ENCODE measurements at regions not wholly inside any gene's neighbourhood (a gene's known extent, or its start where the extent isn't known, plus 50 kb on each side); places are given as distances from the start of the nearest gene placed in this dataset.

GRCh38 chr4:10180603-10180926 is 64.0 kb upstream of the WDR1 start:
- ChIA-PET CTCF (ENCODE audit: low intra/inter-chr PET ratio, low total read pairs) (no interaction called here), POLR2A (no interaction called here)
- Histone ChIP-seq H3K27ac (ENCODE audit: extremely low read length, insufficient read depth, low read length) (no peak overlapping the region), H3K27me3 (ENCODE audit: control insufficient read depth in 1 of 2, insufficient read depth in 2 of 2, low read length in 2 of 2) (no peaks in the 10 kb centered on the region), H2AFZ (ENCODE audit: low read length) (no peak overlapping the region), H4K20me1 (ENCODE audit: insufficient read depth, low read length) (no peaks in the 10 kb centered on the region), H3K36me3 (replicated peaks in 1 of 2; ENCODE audit: control insufficient read depth in 1 of 2, insufficient read depth in 2 of 2, low read length in 2 of 2) (no peaks in the 10 kb centered on the region), H3K4me3 (replicated peaks in 1 of 3; ENCODE audit: insufficient read depth in 1 of 3, low read depth in 2 of 3, low read length in 3 of 3) (no peak overlapping the region), H3K4me2 (ENCODE audit: low read depth, low read length) (no peak overlapping the region), H3K9me3 (ENCODE audit: low read length) (no peaks in the 10 kb centered on the region), H3K9ac (ENCODE audit: insufficient read depth, low read depth, low read length) (no peak overlapping the region), H3K4me1 (ENCODE audit: insufficient read depth, low read length) (no peaks in the 10 kb centered on the region), H3K79me2 (ENCODE audit: insufficient read depth, low read length) (no peaks in the 10 kb centered on the region)
- intact Hi-C loops (cut with micrococcal nuclease; ENCODE audit: unreplicated experiment) = no loop called here
- no peak for DNase-seq (ENCODE audit: low spot score)
- BruUV-seq (replicated peaks) = no TSS peak
- FAIRE-seq = no peak
- no peak for ATAC-seq
- 0% methylated on average over 1 of the region's 1 CpG for WGBS (ENCODE audit: low lambda C conversion rate)
- in situ Hi-C loops (cut with HindIII; ENCODE audit: extremely low pct_ligation_motif_present, low pct_unique_long_range_greater_than_20kb) = no loop called here
- no peak for TF ChIP-seq ZNF530 (CRISPR knock-in tag; IDR thresholded peaks at IDR 0.05; ENCODE audit: low read depth)
- TF ChIP-seq ZBTB49 (CRISPR knock-in tag; IDR thresholded peaks at IDR 0.05; ENCODE audit: borderline replicate concordance) = no peak
- TF ChIP-seq MAF1 (CRISPR knock-in tag; IDR thresholded peaks at IDR 0.05; ENCODE audit: borderline replicate concordance) = no peak
- no peak for TF ChIP-seq REXO4 (CRISPR knock-in tag; IDR thresholded peaks at IDR 0.05; ENCODE audit: borderline replicate concordance)
- TF ChIP-seq TRAFD1 (CRISPR knock-in tag; IDR thresholded peaks at IDR 0.05; ENCODE audit: borderline replicate concordance) = no peak
- no peak for TF ChIP-seq SIN3B (IDR thresholded peaks at IDR 0.05; ENCODE audit: low read length)
- no peak for TF ChIP-seq ATRX (CRISPR knock-in tag; IDR thresholded peaks at IDR 0.05; ENCODE audit: borderline replicate concordance)
- no peak for TF ChIP-seq E2F5 (CRISPR knock-in tag; conservative IDR thresholded peaks at IDR 0.05)
- no peak for TF ChIP-seq BRD4 (CRISPR knock-in tag; IDR thresholded peaks at IDR 0.05)
